22Rv1 (cell line): ENCODE measurements at regions not wholly inside any gene's neighbourhood (a gene's known extent, or its start where the extent isn't known, plus 50 kb on each side); places are given as distances from the start of the nearest gene placed in this dataset.
"Not testable (repeated sequence)": the region's sequence is repeated elsewhere in the genome, so short reads cannot be mapped to it uniquely, and the experiment has no call there.

ENCODE experiments used
- H3K27ac ChIP-seq: fragments of 450-650 bp; 2 replicates; pipeline ENCODE4 v1.5.1; 2017
- CTCF ChIP-seq: fragments of 450-650 bp; IDR thresholded peaks from 2 replicates; pipeline ENCODE4 v1.5.1; 2017; ENCODE audit warnings: mild to moderate bottlenecking
- ZFX ChIP-seq: fragments of 450-650 bp; IDR thresholded peaks from 2 replicates; pipeline ENCODE4 v1.6.1; 2017; ENCODE audit warnings: antibody characterized with exemption, borderline replicate concordance

- TF ChIP-seq CTCF (no peak), ZFX (no peak)
- no peak overlapping the region for H3K27ac ChIP-seq
Measured at GRCh38 chr20:11697646-11698045, 220.0 kb upstream of the BTBD3 start.

GRCh38 chr20:11698124-11698523 is 219.6 kb upstream of the BTBD3 start:
- TF ChIP-seq ZFX (no peak), CTCF (no peak)

GRCh38 chr20:11700831-11701230 is 216.9 kb upstream of the BTBD3 start:
- H3K27ac ChIP-seq = no peak overlapping the region
- TF ChIP-seq ZFX (no peak), CTCF (no peak)

More at GRCh38 chr20:11698124-11698523, 219.6 kb upstream of the BTBD3 start:
- H3K27ac ChIP-seq = no peak overlapping the region

GRCh38 chr20:11702721-11703518 is 214.8 kb upstream of the BTBD3 start:
- no peak for TF ChIP-seq CTCF
- H3K27ac ChIP-seq = no peak overlapping the region

- no peak overlapping the region for H3K27ac ChIP-seq
- TF ChIP-seq ZFX (no peak), CTCF (no peak)
Measured at GRCh38 chr20:11705512-11705911, 212.2 kb upstream of the BTBD3 start.

- not testable (repeated sequence) for H3K27ac ChIP-seq
Measured at GRCh38 chr20:11708223-11708622, 209.5 kb upstream of the BTBD3 start.

GRCh38 chr20:11711214-11711613 is 206.5 kb upstream of the BTBD3 start:
- H3K27ac ChIP-seq = no peak overlapping the region
- TF ChIP-seq CTCF (no peak), ZFX (no peak)

GRCh38 chr20:11712639-11713160 is 205.0 kb upstream of the BTBD3 start:
- TF ChIP-seq ZFX = no peak
- no peak for TF ChIP-seq CTCF
- H3K27ac ChIP-seq = no peak overlapping the region
